Neutrophil (primary cell): ENCODE measurements at regions not wholly inside any gene's neighbourhood (a gene's known extent, or its start where the extent isn't known, plus 50 kb on each side); places are given as distances from the start of the nearest gene placed in this dataset.

ENCODE experiments used
- H3K27ac ChIP-seq: fragments of 200-600 bp; sonication (generic); 2 replicates; pipeline ENCODE4 v1.5.1; 2016; ENCODE audit warnings: mild to moderate bottlenecking, moderate library complexity
- H3K27me3 ChIP-seq: fragments of 200-600 bp; sonication (generic); 2 replicates; pipeline ENCODE4 v1.6.0; 2016; ENCODE audit warnings: mild to moderate bottlenecking
- H3K36me3 ChIP-seq: fragments of 200-600 bp; sonication (generic); 2 replicates; pipeline ENCODE4 v1.5.1; 2017
- H3K4me1 ChIP-seq, 2 experiments: fragments of 200-600 bp in 1 of 2; sonication (generic) in 1 of 2; 1 replicate in 1 of 2; 2 replicates in 1 of 2; pipeline versions ENCODE4 v1.5.1 to v1.6.1; 2013 to 2016; ENCODE audit warnings: low read depth in 1 of 2, low read length in 1 of 2, mild to moderate bottlenecking in 1 of 2, moderate library complexity in 1 of 2; ENCODE audit not compliant: control insufficient read depth in 1 of 2, insufficient read depth in 1 of 2
- H3K4me3 ChIP-seq, 2 experiments: fragments of 200-600 bp in 1 of 2; sonication (generic) in 1 of 2; 1 replicate in 1 of 2; 2 replicates in 1 of 2; pipeline ENCODE4 v1.5.1; 2013 to 2016; ENCODE audit warnings: low read depth in 1 of 2, low read length in 1 of 2, mild to moderate bottlenecking in 1 of 2, moderate library complexity in 1 of 2
- H3K9me3 ChIP-seq: fragments of 200-600 bp; sonication (generic); 2 replicates; pipeline ENCODE4 v1.5.1; 2016
- TF ChIP-seq, protein P1 (sequence below): fragments of 200-600 bp; sonication (generic); IDR thresholded peaks from 2 replicates; pipeline ENCODE4 v1.5.1; 2016; ENCODE audit warnings: antibody characterized with exemption

DNA sequence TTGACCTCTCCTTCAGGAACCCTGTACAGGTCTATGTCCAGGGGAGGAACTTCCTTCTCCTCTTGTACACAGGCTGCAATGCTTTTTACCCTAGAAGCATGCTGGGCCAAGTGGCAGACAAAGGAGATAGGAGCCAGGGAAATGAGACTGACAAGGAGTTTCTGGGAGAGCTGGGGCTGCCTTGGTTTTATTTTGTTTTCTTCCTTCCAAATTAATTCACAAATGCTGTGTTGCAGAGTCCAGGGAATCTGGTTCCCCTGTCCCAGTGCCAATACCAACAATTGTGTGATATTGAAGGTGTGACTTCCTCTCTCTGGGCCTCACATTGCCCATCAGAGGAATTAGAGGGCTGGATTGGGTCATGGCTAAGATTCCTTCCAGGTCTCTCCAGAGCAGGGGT is 224.8 kb upstream of the PPP2R3A start:
- H3K36me3 ChIP-seq, result no peaks in the 10 kb centered on the region
- no peak overlapping the region for H3K4me3 ChIP-seq
- H3K9me3 ChIP-seq, result peaks cover 6% of the 10 kb centered on the region
- no peak overlapping the region for H3K27ac ChIP-seq
- H3K27me3 ChIP-seq, result no peaks in the 10 kb centered on the region
- no peaks in the 10 kb centered on the region for H3K4me1 ChIP-seq
- TF ChIP-seq, protein P1, sequence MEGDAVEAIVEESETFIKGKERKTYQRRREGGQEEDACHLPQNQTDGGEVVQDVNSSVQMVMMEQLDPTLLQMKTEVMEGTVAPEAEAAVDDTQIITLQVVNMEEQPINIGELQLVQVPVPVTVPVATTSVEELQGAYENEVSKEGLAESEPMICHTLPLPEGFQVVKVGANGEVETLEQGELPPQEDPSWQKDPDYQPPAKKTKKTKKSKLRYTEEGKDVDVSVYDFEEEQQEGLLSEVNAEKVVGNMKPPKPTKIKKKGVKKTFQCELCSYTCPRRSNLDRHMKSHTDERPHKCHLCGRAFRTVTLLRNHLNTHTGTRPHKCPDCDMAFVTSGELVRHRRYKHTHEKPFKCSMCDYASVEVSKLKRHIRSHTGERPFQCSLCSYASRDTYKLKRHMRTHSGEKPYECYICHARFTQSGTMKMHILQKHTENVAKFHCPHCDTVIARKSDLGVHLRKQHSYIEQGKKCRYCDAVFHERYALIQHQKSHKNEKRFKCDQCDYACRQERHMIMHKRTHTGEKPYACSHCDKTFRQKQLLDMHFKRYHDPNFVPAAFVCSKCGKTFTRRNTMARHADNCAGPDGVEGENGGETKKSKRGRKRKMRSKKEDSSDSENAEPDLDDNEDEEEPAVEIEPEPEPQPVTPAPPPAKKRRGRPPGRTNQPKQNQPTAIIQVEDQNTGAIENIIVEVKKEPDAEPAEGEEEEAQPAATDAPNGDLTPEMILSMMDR, result no peak

GRCh38 chr3:135751991-135752390 is 213.5 kb upstream of the PPP2R3A start:
- H3K36me3 ChIP-seq, result no peaks in the 10 kb centered on the region
- no peak overlapping the region for H3K27ac ChIP-seq
- no peaks in the 10 kb centered on the region for H3K27me3 ChIP-seq
- H3K9me3 ChIP-seq, result no peaks in the 10 kb centered on the region
- no peaks in the 10 kb centered on the region for H3K4me1 ChIP-seq
- H3K4me3 ChIP-seq, result no peak overlapping the region
- TF ChIP-seq, protein P1, result no peak

DNA sequence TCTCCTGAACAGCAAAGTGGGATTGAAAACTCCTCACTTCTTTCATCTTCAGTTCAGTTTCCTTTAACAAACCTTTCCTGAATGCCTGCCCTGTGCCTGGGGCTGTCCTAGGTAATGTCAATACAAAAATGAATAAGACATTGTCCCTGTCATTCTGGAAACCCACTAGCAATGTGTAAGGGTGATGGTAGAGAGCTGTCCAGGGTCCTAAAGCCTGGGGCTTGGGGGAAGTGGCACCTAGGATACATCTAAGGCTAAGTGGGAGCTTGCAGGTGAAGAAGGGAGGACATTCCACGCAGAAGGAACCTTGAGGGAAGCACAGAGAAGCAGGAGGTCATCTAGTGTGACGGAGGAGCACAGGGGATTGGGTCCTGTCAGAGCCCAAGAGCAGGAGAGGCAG is 212.7 kb upstream of the PPP2R3A start:
- Histone ChIP-seq H3K27me3 (no peaks in the 10 kb centered on the region), H3K36me3 (no peaks in the 10 kb centered on the region), H3K27ac (no peak overlapping the region), H3K4me1 (no peaks in the 10 kb centered on the region), H3K4me3 (no peak overlapping the region), H3K9me3 (no peaks in the 10 kb centered on the region)
- TF ChIP-seq, protein P1, result no peak

- H3K27me3 ChIP-seq, result no peaks in the 10 kb centered on the region
- TF ChIP-seq, protein P1, result no peak
- H3K4me1 ChIP-seq, result no peaks in the 10 kb centered on the region
- H3K36me3 ChIP-seq, result no peaks in the 10 kb centered on the region
- no peak overlapping the region for H3K4me3 ChIP-seq
- H3K27ac ChIP-seq, result no peak overlapping the region
- no peaks in the 10 kb centered on the region for H3K9me3 ChIP-seq
These were observed 212.0 kb upstream of the PPP2R3A start for GRCh38 chr3:135753506-135753905.

GRCh38 chr3:135755330-135756105 is 210.0 kb upstream of the PPP2R3A start:
- no peak overlapping the region for H3K27ac ChIP-seq
- H3K27me3 ChIP-seq, result no peaks in the 10 kb centered on the region
- H3K4me3 ChIP-seq, result no peak overlapping the region
- no peaks in the 10 kb centered on the region for H3K36me3 ChIP-seq
- TF ChIP-seq, protein P1, result no peak
- H3K4me1 ChIP-seq, result no peaks in the 10 kb centered on the region
- H3K9me3 ChIP-seq, result no peaks in the 10 kb centered on the region
